KMS-11 (cell line): ENCODE measurements at regions not wholly inside any gene's neighbourhood (a gene's known extent, or its start where the extent isn't known, plus 50 kb on each side); places are given as distances from the start of the nearest gene placed in this dataset.

Experiments
- H2AFZ ChIP-seq: fragments of 200-600 bp; sonication (generic); 2 replicates; pipeline ENCODE4 v1.6.1; 2016; ENCODE audit warnings: antibody characterized with exemption, mixed run types, low read depth
- H3K27ac ChIP-seq: fragments of 200-600 bp; sonication (generic); 2 replicates; pipeline ENCODE4 v1.6.1; 2016; ENCODE audit warnings: mild to moderate bottlenecking, mixed run types
- H3K27me3 ChIP-seq: fragments of 200-600 bp; sonication (generic); 2 replicates; pipeline ENCODE4 v1.6.1; 2017; ENCODE audit warnings: mild to moderate bottlenecking, low read depth, mixed run types, moderate library complexity; ENCODE audit not compliant: insufficient read depth
- H3K36me3 ChIP-seq: fragments of 200-600 bp; sonication (generic); 2 replicates; pipeline ENCODE4 v1.6.1; 2017; ENCODE audit warnings: mild to moderate bottlenecking, mixed run types; ENCODE audit not compliant: insufficient read depth
- H3K4me1 ChIP-seq: fragments of 200-600 bp; sonication (generic); 2 replicates; pipeline ENCODE4 v1.6.1; 2016; ENCODE audit warnings: mild to moderate bottlenecking, low read depth, mixed run types; ENCODE audit not compliant: poor library complexity, severe bottlenecking
- H3K4me2 ChIP-seq: fragments of 200-600 bp; sonication (generic); 2 replicates; pipeline ENCODE4 v1.7.0; 2016; ENCODE audit warnings: mild to moderate bottlenecking, mixed run types
- H3K4me3 ChIP-seq: fragments of 200-600 bp; sonication (generic); IDR thresholded peaks from 2 replicates; pipeline ENCODE4 v1.6.1; 2017; ENCODE audit warnings: low read depth, low read length, mixed read lengths; ENCODE audit not compliant: insufficient read depth
- H3K79me2 ChIP-seq: fragments of 200-600 bp; sonication (generic); 2 replicates; pipeline ENCODE4 v1.6.1; 2016; ENCODE audit warnings: low read depth, mixed run types; ENCODE audit not compliant: insufficient read depth
- H3K9ac ChIP-seq: fragments of 200-600 bp; sonication (generic); 2 replicates; pipeline ENCODE4 v1.6.1; 2016; ENCODE audit warnings: mild to moderate bottlenecking, mixed run types
- H4K20me1 ChIP-seq: fragments of 200-600 bp; sonication (generic); 2 replicates; pipeline ENCODE4 v1.6.1; 2016; ENCODE audit warnings: mild to moderate bottlenecking, mixed run types; ENCODE audit not compliant: insufficient read depth
- CTCF ChIP-seq: fragments of 200-600 bp; sonication (generic); conservative IDR thresholded peaks from 2 replicates; pipeline ENCODE4 v1.6.1; 2017; ENCODE audit warnings: low read depth, mild to moderate bottlenecking, antibody characterized with exemption, low read length, moderate library complexity, mixed read lengths

GRCh38 chr10:94080108-94080507, 86.4 kb downstream of the PLCE1 start:
- Histone ChIP-seq H3K79me2 (no peaks in the 10 kb centered on the region), H3K4me3 (no peak overlapping the region), H3K27ac (no peak overlapping the region), H3K4me1 (no peaks in the 10 kb centered on the region), H3K4me2 (no peak overlapping the region), H2AFZ (no peak overlapping the region), H3K27me3 (no peaks in the 10 kb centered on the region), H3K36me3 (no peaks in the 10 kb centered on the region), H4K20me1 (no peaks in the 10 kb centered on the region), H3K9ac (no peak overlapping the region)
- no peak for TF ChIP-seq CTCF

DNA sequence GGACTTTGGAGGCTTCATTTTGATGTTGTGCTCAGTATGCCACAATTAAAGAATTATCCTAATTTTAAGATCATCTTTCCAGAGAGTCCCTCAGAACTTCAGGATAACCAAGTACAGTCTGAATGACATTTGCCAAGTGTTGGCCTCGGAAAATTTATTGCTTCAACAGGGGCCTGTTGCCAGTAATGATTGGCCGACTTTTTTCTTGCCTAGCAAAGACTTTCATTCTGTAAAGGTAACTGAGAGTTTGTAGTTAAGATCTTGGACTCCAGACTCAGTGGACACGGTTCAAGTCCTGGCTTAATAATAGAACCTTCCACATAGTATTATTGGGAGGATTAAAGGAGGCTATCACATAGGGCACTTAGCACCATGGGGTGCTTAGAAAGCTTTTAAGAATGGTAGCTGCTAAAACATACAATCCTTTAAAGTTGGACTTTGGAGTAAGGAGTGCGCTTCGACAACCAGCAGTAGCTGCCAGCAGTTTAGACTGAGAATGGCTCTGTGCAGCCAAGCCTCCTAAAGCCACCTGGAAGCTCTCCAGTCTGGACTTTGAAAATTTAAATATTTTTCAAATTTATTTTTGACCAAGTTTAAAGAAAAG, 90.0 kb downstream of the PLCE1 start:
- H3K79me2 ChIP-seq: no peaks in the 10 kb centered on the region
- H3K36me3 ChIP-seq: no peaks in the 10 kb centered on the region
- no peak overlapping the region for H3K4me2 ChIP-seq
- H3K9ac ChIP-seq: no peak overlapping the region
- no peak overlapping the region for H3K27ac ChIP-seq
- H4K20me1 ChIP-seq: no peaks in the 10 kb centered on the region
- H3K4me1 ChIP-seq: no peaks in the 10 kb centered on the region
- no peaks in the 10 kb centered on the region for H3K27me3 ChIP-seq
- H2AFZ ChIP-seq: no peak overlapping the region
- no peak overlapping the region for H3K4me3 ChIP-seq
- TF ChIP-seq CTCF: no peak

DNA sequence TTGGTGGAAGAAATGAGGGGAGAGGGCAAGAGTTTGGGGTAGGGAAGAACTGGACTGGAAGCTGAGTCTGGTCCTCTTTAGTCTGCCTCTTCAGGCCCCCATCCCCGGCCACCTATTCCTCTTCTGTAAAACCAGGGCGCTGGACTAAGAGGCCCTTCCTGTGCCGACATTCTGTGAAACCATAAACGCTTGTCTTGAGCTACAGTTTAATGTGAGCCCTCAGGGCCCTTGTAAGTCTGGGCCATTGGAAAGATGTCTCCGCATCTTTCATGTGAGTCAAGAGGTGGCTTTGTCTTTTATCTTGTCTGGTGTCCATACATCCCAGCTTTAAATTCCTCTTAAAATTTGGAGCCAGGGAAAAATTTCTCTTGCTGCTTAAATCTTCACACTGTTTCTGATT, 90.6 kb downstream of the PLCE1 start:
- H3K4me3 ChIP-seq: no peak overlapping the region
- no peak overlapping the region for H2AFZ ChIP-seq
- H3K79me2 ChIP-seq: no peaks in the 10 kb centered on the region
- no peaks in the 10 kb centered on the region for H3K36me3 ChIP-seq
- no peak overlapping the region for H3K9ac ChIP-seq
- no peak for TF ChIP-seq CTCF
- H3K27ac ChIP-seq: no peak overlapping the region
- no peak overlapping the region for H3K4me2 ChIP-seq
- no peaks in the 10 kb centered on the region for H3K27me3 ChIP-seq
- no peaks in the 10 kb centered on the region for H4K20me1 ChIP-seq
- H3K4me1 ChIP-seq: no peaks in the 10 kb centered on the region

- H3K79me2 ChIP-seq: no peaks in the 10 kb centered on the region
- no peak overlapping the region for H2AFZ ChIP-seq
- H3K4me1 ChIP-seq: no peaks in the 10 kb centered on the region
- H3K36me3 ChIP-seq: no peaks in the 10 kb centered on the region
- no peaks in the 10 kb centered on the region for H3K27me3 ChIP-seq
- TF ChIP-seq CTCF: no peak
- no peak overlapping the region for H3K4me3 ChIP-seq
- H3K4me2 ChIP-seq: no peak overlapping the region
- no peak overlapping the region for H3K27ac ChIP-seq
- H3K9ac ChIP-seq: no peak overlapping the region
- no peaks in the 10 kb centered on the region for H4K20me1 ChIP-seq
These were observed 91.6 kb downstream of the PLCE1 start for GRCh38 chr10:94085288-94085687.
